Activated CD4-positive, alpha-beta T cell treated with anti-CD3 and anti-CD28 coated beads, Interleukin-2, amount 10 ng/mL, durations not matched to agents 24 days and 14 days (primary cell): ENCODE measurements at regions not wholly inside any gene's neighbourhood (a gene's known extent, or its start where the extent isn't known, plus 50 kb on each side); places are given as distances from the start of the nearest gene placed in this dataset.
"Not testable (repeated sequence)": the region's sequence is repeated elsewhere in the genome, so short reads cannot be mapped to it uniquely, and the experiment has no call there.

Experiments used
- DNase-seq: peaks from one replicate; pipeline ENCODE4 v3.0.0; 2022
- H3K27ac Mint-ChIP-seq: one replicate; pipeline ENCODE4 v1.8.0; 2022; ENCODE audit warnings: mild to moderate bottlenecking, mixed read lengths
- H3K27me3 Mint-ChIP-seq: one replicate; pipeline ENCODE4 v1.8.0; 2022; ENCODE audit warnings: mixed read lengths
- H3K36me3 Mint-ChIP-seq: one replicate; pipeline ENCODE4 v1.8.0; 2022; ENCODE audit warnings: low read depth, mild to moderate bottlenecking, mixed read lengths
- H3K4me1 Mint-ChIP-seq: one replicate; pipeline ENCODE4 v1.8.0; 2021; ENCODE audit warnings: mixed read lengths
- H3K4me3 Mint-ChIP-seq: one replicate; pipeline ENCODE4 v1.8.0; 2022; ENCODE audit warnings: mild to moderate bottlenecking, moderate library complexity, mixed read lengths
- H3K9me3 Mint-ChIP-seq: one replicate; pipeline ENCODE4 v1.8.0; 2021; ENCODE audit warnings: mixed read lengths
- intact Hi-C: fragments of 100-400 bp; cut with micrococcal nuclease; formaldehyde crosslinking; loops from one replicate; pipeline ENCODE4 v1.15.1; 2023

GRCh38 chr15:67945131-67945530 lies 105.3 kb upstream of the RNU6-1 start:
- H3K4me1 Mint-ChIP-seq: peaks cover 3% of the 10 kb centered on the region
- intact Hi-C loops: no loop called here
- H3K27me3 Mint-ChIP-seq: no peaks in the 10 kb centered on the region
- no peak for DNase-seq
- no peaks in the 10 kb centered on the region for H3K36me3 Mint-ChIP-seq
- H3K9me3 Mint-ChIP-seq: no peaks in the 10 kb centered on the region
- H3K27ac Mint-ChIP-seq: no peak overlapping the region
- H3K4me3 Mint-ChIP-seq: no peak overlapping the region

GRCh38 chr15:67945951-67946700 lies 106.3 kb upstream of the RNU6-1 start:
- Mint-ChIP-seq H3K27ac (no peak overlapping the region), H3K27me3 (no peaks in the 10 kb centered on the region), H3K4me1 (peaks cover 3% of the 10 kb centered on the region), H3K4me3 (no peak overlapping the region), H3K36me3 (no peaks in the 10 kb centered on the region), H3K9me3 (peaks cover 3% of the 10 kb centered on the region)
- no peak for DNase-seq
- intact Hi-C loops: no loop called here

GRCh38 chr15:67946701-67947100 lies 106.9 kb upstream of the RNU6-1 start:
- no peak for DNase-seq
- Mint-ChIP-seq H3K27me3 (peaks cover 1% of the 10 kb centered on the region), H3K27ac (no peak overlapping the region), H3K36me3 (no peaks in the 10 kb centered on the region), H3K9me3 (peaks cover 4% of the 10 kb centered on the region), H3K4me3 (no peak overlapping the region), H3K4me1 (peaks cover 3% of the 10 kb centered on the region)
- intact Hi-C loops: no loop called here

- intact Hi-C loops: no loop called here
- Mint-ChIP-seq H3K36me3 (no peaks in the 10 kb centered on the region), H3K27ac (no peak overlapping the region), H3K27me3 (peaks cover 5% of the 10 kb centered on the region), H3K4me1 (peaks cover 3% of the 10 kb centered on the region), H3K9me3 (peaks cover 7% of the 10 kb centered on the region), H3K4me3 (no peak overlapping the region)
- no peak for DNase-seq
Measured at GRCh38 chr15:67947254-67948039, 106.7 kb upstream of the PIAS1 start.

- no peak overlapping the region for H3K4me3 Mint-ChIP-seq
- H3K27ac Mint-ChIP-seq: no peak overlapping the region
- peaks cover 7% of the 10 kb centered on the region for H3K9me3 Mint-ChIP-seq
- H3K4me1 Mint-ChIP-seq: peaks cover 3% of the 10 kb centered on the region
- H3K27me3 Mint-ChIP-seq: peaks cover 5% of the 10 kb centered on the region
- intact Hi-C loops: no loop called here
- H3K36me3 Mint-ChIP-seq: no peaks in the 10 kb centered on the region
- no peak for DNase-seq
Measured at GRCh38 chr15:67948215-67948614, 105.9 kb upstream of the PIAS1 start.

GRCh38 chr15:67951187-67951586 lies 102.9 kb upstream of the PIAS1 start:
- DNase-seq, H3K27me3 Mint-ChIP-seq, H3K4me3 Mint-ChIP-seq, H3K27ac Mint-ChIP-seq, H3K4me1 Mint-ChIP-seq, intact Hi-C loops, H3K36me3 Mint-ChIP-seq: not testable (repeated sequence)
- H3K9me3 Mint-ChIP-seq: peaks cover 12% of the 10 kb centered on the region

GRCh38 chr15:67953299-67953698 lies 100.8 kb upstream of the PIAS1 start:
- Mint-ChIP-seq H3K4me1 (no peaks in the 10 kb centered on the region), H3K27me3 (peaks cover 6% of the 10 kb centered on the region), H3K36me3 (no peaks in the 10 kb centered on the region), H3K27ac (no peak overlapping the region), H3K4me3 (no peak overlapping the region), H3K9me3 (peaks cover 12% of the 10 kb centered on the region)
- intact Hi-C loops: no loop called here
- DNase-seq: no peak

GRCh38 chr15:67955252-67955651 lies 98.9 kb upstream of the PIAS1 start:
- H3K4me1 Mint-ChIP-seq: no peaks in the 10 kb centered on the region
- H3K27ac Mint-ChIP-seq: no peak overlapping the region
- peaks cover 12% of the 10 kb centered on the region for H3K9me3 Mint-ChIP-seq
- H3K27me3 Mint-ChIP-seq: peaks cover 17% of the 10 kb centered on the region
- intact Hi-C loops: no loop called here
- DNase-seq: no peak
- no peak overlapping the region for H3K4me3 Mint-ChIP-seq
- H3K36me3 Mint-ChIP-seq: no peaks in the 10 kb centered on the region

- DNase-seq: no peak
- no peak overlapping the region for H3K4me3 Mint-ChIP-seq
- intact Hi-C loops: no loop called here
- peaks cover 20% of the 10 kb centered on the region for H3K27me3 Mint-ChIP-seq
- peaks cover 5% of the 10 kb centered on the region for H3K9me3 Mint-ChIP-seq
- no peak overlapping the region for H3K27ac Mint-ChIP-seq
- no peaks in the 10 kb centered on the region for H3K36me3 Mint-ChIP-seq
- peaks cover 6% of the 10 kb centered on the region for H3K4me1 Mint-ChIP-seq
Measured at GRCh38 chr15:67957435-67958132, 96.5 kb upstream of the PIAS1 start.

- Mint-ChIP-seq H3K27me3 (peaks cover 43% of the 10 kb centered on the region), H3K4me3 (peak overlapping the region; percentile 45), H3K36me3 (no peaks in the 10 kb centered on the region), H3K9me3 (peaks cover 3% of the 10 kb centered on the region), H3K27ac (no peak overlapping the region), H3K4me1 (peaks cover 4% of the 10 kb centered on the region)
- intact Hi-C loops: no loop called here
- no peak for DNase-seq
Measured at GRCh38 chr15:67967871-67968431, 86.2 kb upstream of the PIAS1 start.

- Mint-ChIP-seq H3K27ac (no peak overlapping the region), H3K4me1 (peaks cover 4% of the 10 kb centered on the region), H3K36me3 (no peaks in the 10 kb centered on the region), H3K9me3 (peaks cover 3% of the 10 kb centered on the region), H3K4me3 (no peak overlapping the region), H3K27me3 (peaks cover 43% of the 10 kb centered on the region)
- no peak for DNase-seq
- intact Hi-C loops: no loop called here
Measured at GRCh38 chr15:67968564-67968963, 85.6 kb upstream of the PIAS1 start.

- Mint-ChIP-seq H3K36me3 (no peaks in the 10 kb centered on the region), H3K9me3 (peaks cover 3% of the 10 kb centered on the region), H3K4me1 (peaks cover 4% of the 10 kb centered on the region), H3K4me3 (no peak overlapping the region), H3K27ac (no peak overlapping the region), H3K27me3 (peaks cover 41% of the 10 kb centered on the region)
- DNase-seq: no peak
- intact Hi-C loops: no loop called here
Measured at GRCh38 chr15:67968966-67969365, 85.1 kb upstream of the PIAS1 start.

- intact Hi-C loops: no loop called here
- DNase-seq: no peak
- no peak overlapping the region for H3K27ac Mint-ChIP-seq
- peaks cover 37% of the 10 kb centered on the region for H3K27me3 Mint-ChIP-seq
- peaks cover 4% of the 10 kb centered on the region for H3K4me1 Mint-ChIP-seq
- H3K9me3 Mint-ChIP-seq: peaks cover 3% of the 10 kb centered on the region
- no peaks in the 10 kb centered on the region for H3K36me3 Mint-ChIP-seq
- H3K4me3 Mint-ChIP-seq: no peak overlapping the region
Measured at GRCh38 chr15:67969892-67970291, 84.2 kb upstream of the PIAS1 start.

GRCh38 chr15:67972377-67972776 lies 81.7 kb upstream of the PIAS1 start:
- Mint-ChIP-seq H3K9me3 (peaks cover 3% of the 10 kb centered on the region), H3K36me3 (no peaks in the 10 kb centered on the region), H3K4me3 (no peak overlapping the region), H3K4me1 (peaks cover 4% of the 10 kb centered on the region), H3K27ac (no peak overlapping the region), H3K27me3 (peaks cover 31% of the 10 kb centered on the region)
- DNase-seq: no peak
- intact Hi-C loops: no loop called here
